ENCODE measurements at regions not wholly inside any gene's neighbourhood (a gene's known extent, or its start where the extent isn't known, plus 50 kb on each side); places are given as distances from the start of the nearest gene placed in this dataset.

- TF ChIP-seq CTCF (IDR thresholded peaks at IDR 0.05): no peak
- Mint-ChIP-seq H3K4me3 (no peak overlapping the region), H3K36me3 (ENCODE audit: low read depth) (no peaks in the 10 kb centered on the region), H3K27me3 (no peaks in the 10 kb centered on the region), H3K27ac (no peak overlapping the region), H3K4me1 (no peaks in the 10 kb centered on the region), H3K9me3 (no peaks in the 10 kb centered on the region)
- no peak for DNase-seq
- intact Hi-C loops (cut with micrococcal nuclease): no loop called here
- POLR2A ChIA-PET: no interaction called here
- no peak for ATAC-seq (ENCODE audit: low read depth)
- CTCF ChIA-PET: no interaction called here
These were observed 359.2 kb upstream of the SGCG start for GRCh38 chr13:22821589-22821988.

- H3K27me3 Mint-ChIP-seq: no peaks in the 10 kb centered on the region
- H3K36me3 Mint-ChIP-seq (ENCODE audit: low read depth): no peaks in the 10 kb centered on the region
- no peak for DNase-seq
- ATAC-seq (ENCODE audit: low read depth): no peak
- intact Hi-C loops (cut with micrococcal nuclease): no loop called here
- no peaks in the 10 kb centered on the region for H3K9me3 Mint-ChIP-seq
- no peak overlapping the region for H3K27ac Mint-ChIP-seq
- no peaks in the 10 kb centered on the region for H3K4me1 Mint-ChIP-seq
- H3K4me3 Mint-ChIP-seq: no peak overlapping the region
- POLR2A ChIA-PET: no interaction called here
- TF ChIP-seq CTCF (IDR thresholded peaks at IDR 0.05): no peak
- CTCF ChIA-PET: no interaction called here
These were observed 355.6 kb upstream of the SGCG start for GRCh38 chr13:22825186-22825585.

- DNase-seq (no peak), ATAC-seq (ENCODE audit: low read depth) (no peak)
- ChIA-PET CTCF (no interaction called here), POLR2A (no interaction called here)
- no peaks in the 10 kb centered on the region for H3K27me3 Mint-ChIP-seq
- no peaks in the 10 kb centered on the region for H3K4me1 Mint-ChIP-seq
- H3K4me3 Mint-ChIP-seq: no peak overlapping the region
- intact Hi-C loops (cut with micrococcal nuclease): no loop called here
- H3K36me3 Mint-ChIP-seq (ENCODE audit: low read depth): no peaks in the 10 kb centered on the region
- TF ChIP-seq CTCF (IDR thresholded peaks at IDR 0.05): no peak
- no peaks in the 10 kb centered on the region for H3K9me3 Mint-ChIP-seq
- no peak overlapping the region for H3K27ac Mint-ChIP-seq
These were observed 352.7 kb upstream of the SGCG start for GRCh38 chr13:22828081-22828480.

GRCh38 chr13:22836475-22836874 lies 344.3 kb upstream of the SGCG start:
- DNase-seq: no peak
- TF ChIP-seq CTCF (IDR thresholded peaks at IDR 0.05): no peak
- H3K36me3 Mint-ChIP-seq (ENCODE audit: low read depth): no peaks in the 10 kb centered on the region
- H3K9me3 Mint-ChIP-seq: no peaks in the 10 kb centered on the region
- no peak overlapping the region for H3K27ac Mint-ChIP-seq
- H3K4me3 Mint-ChIP-seq: no peak overlapping the region
- no peaks in the 10 kb centered on the region for H3K27me3 Mint-ChIP-seq
- no peaks in the 10 kb centered on the region for H3K4me1 Mint-ChIP-seq
- POLR2A ChIA-PET: no interaction called here
- CTCF ChIA-PET: no interaction called here
- ATAC-seq (ENCODE audit: low read depth): no peak
- intact Hi-C loops (cut with micrococcal nuclease): no loop called here

- ATAC-seq (ENCODE audit: low read depth) (no peak), DNase-seq (no peak)
- no peak for TF ChIP-seq CTCF (IDR thresholded peaks at IDR 0.05)
- Mint-ChIP-seq H3K4me1 (no peaks in the 10 kb centered on the region), H3K4me3 (no peak overlapping the region), H3K27me3 (no peaks in the 10 kb centered on the region), H3K27ac (no peak overlapping the region), H3K36me3 (ENCODE audit: low read depth) (no peaks in the 10 kb centered on the region), H3K9me3 (no peaks in the 10 kb centered on the region)
- POLR2A ChIA-PET: no interaction called here
- CTCF ChIA-PET: no interaction called here
- intact Hi-C loops (cut with micrococcal nuclease): no loop called here
These were observed 342.7 kb upstream of the SGCG start for GRCh38 chr13:22837980-22838647.
